HL-60 (cell line): ENCODE measurements at regions not wholly inside any gene's neighbourhood (a gene's known extent, or its start where the extent isn't known, plus 50 kb on each side); places are given as distances from the start of the nearest gene placed in this dataset.

Source experiments
- DNase-seq, 2 experiments: peaks; one replicate each; pipeline ENCODE4 v3.0.0-alpha.2; 2010 to 2020; ENCODE audit warnings: low read depth in 1 of 2, low spot score in 1 of 2
- H3K27ac ChIP-seq: fragments of 250-450 bp; sonication (Bioruptor Pico); replicated peaks from 2 replicates; pipeline ENCODE4 v1.5.1; 2020; ENCODE audit warnings: mild to moderate bottlenecking, moderate library complexity
- H3K27me3 ChIP-seq: fragments of 250-450 bp; sonication (Bioruptor Pico); 2 replicates; pipeline ENCODE4 v1.5.1; 2021; ENCODE audit warnings: mild to moderate bottlenecking, moderate library complexity; ENCODE audit not compliant: insufficient read depth, poor library complexity, severe bottlenecking
- H3K4me3 ChIP-seq: replicated peaks from 2 replicates; pipeline ENCODE4 v1.5.1; 2011; ENCODE audit warnings: mild to moderate bottlenecking, control low read depth, low read length; ENCODE audit not compliant: insufficient read depth
- GABPA ChIP-seq: IDR thresholded peaks from 2 replicates; pipeline ENCODE4 v1.6.1; 2012; ENCODE audit warnings: low read depth
- POLR2AphosphoS5 ChIP-seq: IDR thresholded peaks from 2 replicates; pipeline ENCODE4 v1.6.1; 2012; ENCODE audit warnings: low read depth
- SPI1 ChIP-seq: IDR thresholded peaks from 2 replicates; pipeline ENCODE4 v1.6.1; 2012; ENCODE audit warnings: low read depth, mild to moderate bottlenecking, borderline replicate concordance
- TF ChIP-seq, protein P1 (sequence below): IDR thresholded peaks from one replicate; pipeline ENCODE4 v1.5.1; 2011; ENCODE audit warnings: low read length, control low read depth, inconsistent platforms; ENCODE audit not compliant: insufficient read depth
- TF ChIP-seq, protein P2 (sequence below): IDR thresholded peaks from 2 replicates; pipeline ENCODE4 v1.6.1; 2012; ENCODE audit warnings: low read depth; ENCODE audit not compliant: insufficient replicate concordance

DNA sequence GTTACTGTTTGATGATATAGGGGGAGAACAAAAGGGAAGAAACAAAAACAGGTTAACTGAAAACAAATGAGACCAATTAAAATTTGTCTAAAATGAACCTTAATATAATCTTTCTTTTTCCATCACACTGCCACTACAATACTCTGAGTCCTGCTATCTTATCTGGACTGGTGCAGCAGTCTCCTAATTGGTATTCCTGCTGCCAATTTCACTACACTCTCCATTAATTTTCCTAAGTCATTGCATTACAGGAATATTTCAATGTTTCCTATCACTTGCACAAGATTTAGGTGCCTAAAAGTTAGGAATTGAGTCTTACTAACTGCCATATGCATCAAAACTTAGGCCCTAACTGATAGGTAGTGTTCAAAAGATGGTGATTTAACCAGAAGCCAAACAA lies 884.9 kb upstream of the MGAT4C start:
- DNase-seq, result no peak
- Histone ChIP-seq H3K4me3 (no peak overlapping the region), H3K27ac (no peak overlapping the region), H3K27me3 (no peaks in the 10 kb centered on the region)
- TF ChIP-seq POLR2AphosphoS5 (no peak), GABPA (no peak), SPI1 (no peak)
- TF ChIP-seq, protein P1, sequence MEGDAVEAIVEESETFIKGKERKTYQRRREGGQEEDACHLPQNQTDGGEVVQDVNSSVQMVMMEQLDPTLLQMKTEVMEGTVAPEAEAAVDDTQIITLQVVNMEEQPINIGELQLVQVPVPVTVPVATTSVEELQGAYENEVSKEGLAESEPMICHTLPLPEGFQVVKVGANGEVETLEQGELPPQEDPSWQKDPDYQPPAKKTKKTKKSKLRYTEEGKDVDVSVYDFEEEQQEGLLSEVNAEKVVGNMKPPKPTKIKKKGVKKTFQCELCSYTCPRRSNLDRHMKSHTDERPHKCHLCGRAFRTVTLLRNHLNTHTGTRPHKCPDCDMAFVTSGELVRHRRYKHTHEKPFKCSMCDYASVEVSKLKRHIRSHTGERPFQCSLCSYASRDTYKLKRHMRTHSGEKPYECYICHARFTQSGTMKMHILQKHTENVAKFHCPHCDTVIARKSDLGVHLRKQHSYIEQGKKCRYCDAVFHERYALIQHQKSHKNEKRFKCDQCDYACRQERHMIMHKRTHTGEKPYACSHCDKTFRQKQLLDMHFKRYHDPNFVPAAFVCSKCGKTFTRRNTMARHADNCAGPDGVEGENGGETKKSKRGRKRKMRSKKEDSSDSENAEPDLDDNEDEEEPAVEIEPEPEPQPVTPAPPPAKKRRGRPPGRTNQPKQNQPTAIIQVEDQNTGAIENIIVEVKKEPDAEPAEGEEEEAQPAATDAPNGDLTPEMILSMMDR, result no peak
- TF ChIP-seq, protein P2, sequence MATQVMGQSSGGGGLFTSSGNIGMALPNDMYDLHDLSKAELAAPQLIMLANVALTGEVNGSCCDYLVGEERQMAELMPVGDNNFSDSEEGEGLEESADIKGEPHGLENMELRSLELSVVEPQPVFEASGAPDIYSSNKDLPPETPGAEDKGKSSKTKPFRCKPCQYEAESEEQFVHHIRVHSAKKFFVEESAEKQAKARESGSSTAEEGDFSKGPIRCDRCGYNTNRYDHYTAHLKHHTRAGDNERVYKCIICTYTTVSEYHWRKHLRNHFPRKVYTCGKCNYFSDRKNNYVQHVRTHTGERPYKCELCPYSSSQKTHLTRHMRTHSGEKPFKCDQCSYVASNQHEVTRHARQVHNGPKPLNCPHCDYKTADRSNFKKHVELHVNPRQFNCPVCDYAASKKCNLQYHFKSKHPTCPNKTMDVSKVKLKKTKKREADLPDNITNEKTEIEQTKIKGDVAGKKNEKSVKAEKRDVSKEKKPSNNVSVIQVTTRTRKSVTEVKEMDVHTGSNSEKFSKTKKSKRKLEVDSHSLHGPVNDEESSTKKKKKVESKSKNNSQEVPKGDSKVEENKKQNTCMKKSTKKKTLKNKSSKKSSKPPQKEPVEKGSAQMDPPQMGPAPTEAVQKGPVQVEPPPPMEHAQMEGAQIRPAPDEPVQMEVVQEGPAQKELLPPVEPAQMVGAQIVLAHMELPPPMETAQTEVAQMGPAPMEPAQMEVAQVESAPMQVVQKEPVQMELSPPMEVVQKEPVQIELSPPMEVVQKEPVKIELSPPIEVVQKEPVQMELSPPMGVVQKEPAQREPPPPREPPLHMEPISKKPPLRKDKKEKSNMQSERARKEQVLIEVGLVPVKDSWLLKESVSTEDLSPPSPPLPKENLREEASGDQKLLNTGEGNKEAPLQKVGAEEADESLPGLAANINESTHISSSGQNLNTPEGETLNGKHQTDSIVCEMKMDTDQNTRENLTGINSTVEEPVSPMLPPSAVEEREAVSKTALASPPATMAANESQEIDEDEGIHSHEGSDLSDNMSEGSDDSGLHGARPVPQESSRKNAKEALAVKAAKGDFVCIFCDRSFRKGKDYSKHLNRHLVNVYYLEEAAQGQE, result no peak

DNA sequence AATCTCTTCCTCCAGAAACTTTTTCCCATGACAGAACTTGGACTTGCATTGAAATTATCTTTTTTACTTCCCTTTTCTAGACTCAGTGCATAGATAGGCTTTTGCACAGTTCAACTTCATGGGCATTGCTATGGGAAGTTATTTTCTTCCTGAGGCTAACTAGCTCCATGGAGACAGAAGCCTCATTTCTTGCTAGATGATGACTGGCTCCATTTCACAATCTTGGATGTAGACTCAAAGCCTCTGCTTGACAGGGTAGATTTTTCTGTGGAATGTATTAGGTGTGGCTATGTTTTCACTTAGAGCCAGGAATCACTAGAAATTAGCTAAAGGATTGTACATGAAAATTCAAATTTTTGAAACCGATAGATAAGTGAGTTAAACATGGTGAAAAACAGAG lies 884.1 kb upstream of the MGAT4C start:
- Histone ChIP-seq H3K27ac (no peak overlapping the region), H3K4me3 (no peak overlapping the region), H3K27me3 (no peaks in the 10 kb centered on the region)
- no peak for DNase-seq
- TF ChIP-seq POLR2AphosphoS5 (no peak), GABPA (no peak), SPI1 (no peak)
- TF ChIP-seq, protein P1, result no peak
- TF ChIP-seq, protein P2, result no peak

DNA sequence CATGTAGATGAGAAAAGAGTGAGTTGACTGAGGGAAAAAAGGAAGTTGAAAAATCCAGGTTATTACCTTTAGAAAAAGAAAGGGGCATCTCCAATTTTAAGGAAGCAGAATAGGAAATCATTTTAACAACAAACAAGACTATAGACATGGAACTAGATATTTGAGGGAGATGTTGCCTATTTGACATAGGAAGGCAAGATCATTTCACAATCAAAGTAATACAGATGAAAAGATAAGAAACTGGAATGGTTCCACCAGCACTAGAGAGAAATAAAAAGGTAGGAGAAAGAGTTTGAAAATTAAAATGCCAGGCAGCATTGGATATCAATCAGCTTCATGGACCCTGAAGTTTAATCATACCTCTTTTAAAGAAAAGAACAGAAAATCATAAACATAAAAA lies 881.0 kb upstream of the MGAT4C start:
- TF ChIP-seq POLR2AphosphoS5 (no peak), GABPA (no peak), SPI1 (no peak)
- TF ChIP-seq, protein P2, result no peak
- TF ChIP-seq, protein P1, result no peak
- Histone ChIP-seq H3K4me3 (no peak overlapping the region), H3K27ac (no peak overlapping the region), H3K27me3 (no peaks in the 10 kb centered on the region)
- no peak for DNase-seq
